ENCODE measurements at regions not wholly inside any gene's neighbourhood (a gene's known extent, or its start where the extent isn't known, plus 50 kb on each side); places are given as distances from the start of the nearest gene placed in this dataset.

- no peak for DNase-seq (ENCODE audit: low spot score)
- no peaks in the 10 kb centered on the region for H3K36me3 Mint-ChIP-seq (ENCODE audit: low read depth, unreplicated experiment)
- no peaks in the 10 kb centered on the region for H3K4me1 Mint-ChIP-seq (ENCODE audit: unreplicated experiment)
- peaks cover 2% of the 10 kb centered on the region for H3K27me3 Mint-ChIP-seq (ENCODE audit: unreplicated experiment)
- no peak for TF ChIP-seq CTCF (IDR thresholded peaks at IDR 0.05; ENCODE audit: unreplicated experiment)
- peaks cover 4% of the 10 kb centered on the region for H3K9me3 Mint-ChIP-seq (ENCODE audit: unreplicated experiment)
- H3K4me3 Mint-ChIP-seq (ENCODE audit: unreplicated experiment): no peak overlapping the region
- no peak overlapping the region for H3K27ac Mint-ChIP-seq (ENCODE audit: unreplicated experiment)
Measured at GRCh38 chr3:5270666-5271371, 83.3 kb downstream of the EDEM1 start.

GRCh38 chr3:5271372-5271683 is 83.8 kb downstream of the EDEM1 start:
- no peak for TF ChIP-seq CTCF (IDR thresholded peaks at IDR 0.05; ENCODE audit: unreplicated experiment)
- H3K9me3 Mint-ChIP-seq (ENCODE audit: unreplicated experiment): peaks cover 4% of the 10 kb centered on the region
- no peak overlapping the region for H3K4me3 Mint-ChIP-seq (ENCODE audit: unreplicated experiment)
- no peak for DNase-seq (ENCODE audit: low spot score)
- peaks cover 2% of the 10 kb centered on the region for H3K27me3 Mint-ChIP-seq (ENCODE audit: unreplicated experiment)
- H3K36me3 Mint-ChIP-seq (ENCODE audit: low read depth, unreplicated experiment): no peaks in the 10 kb centered on the region
- no peak overlapping the region for H3K27ac Mint-ChIP-seq (ENCODE audit: unreplicated experiment)
- no peaks in the 10 kb centered on the region for H3K4me1 Mint-ChIP-seq (ENCODE audit: unreplicated experiment)

- Mint-ChIP-seq H3K4me1 (ENCODE audit: unreplicated experiment) (no peaks in the 10 kb centered on the region), H3K4me3 (ENCODE audit: unreplicated experiment) (no peak overlapping the region)
- no peak for TF ChIP-seq CTCF (IDR thresholded peaks at IDR 0.05; ENCODE audit: unreplicated experiment)
Measured at GRCh38 chr3:5272387-5272786, 84.9 kb downstream of the EDEM1 start.

GRCh38 chr3:5274091-5274490 is 86.6 kb downstream of the EDEM1 start:
- no peak for DNase-seq (ENCODE audit: low spot score)
- no peaks in the 10 kb centered on the region for H3K4me1 Mint-ChIP-seq (ENCODE audit: unreplicated experiment)
- H3K9me3 Mint-ChIP-seq (ENCODE audit: unreplicated experiment): no peaks in the 10 kb centered on the region
- no peaks in the 10 kb centered on the region for H3K36me3 Mint-ChIP-seq (ENCODE audit: low read depth, unreplicated experiment)
- H3K4me3 Mint-ChIP-seq (ENCODE audit: unreplicated experiment): no peak overlapping the region
- peaks cover 2% of the 10 kb centered on the region for H3K27me3 Mint-ChIP-seq (ENCODE audit: unreplicated experiment)
- no peak for TF ChIP-seq CTCF (IDR thresholded peaks at IDR 0.05; ENCODE audit: unreplicated experiment)
- H3K27ac Mint-ChIP-seq (ENCODE audit: unreplicated experiment): no peak overlapping the region

More at GRCh38 chr3:5272387-5272786, 84.9 kb downstream of the EDEM1 start:
- no peaks in the 10 kb centered on the region for H3K36me3 Mint-ChIP-seq (ENCODE audit: low read depth, unreplicated experiment)
- H3K27me3 Mint-ChIP-seq (ENCODE audit: unreplicated experiment): peaks cover 2% of the 10 kb centered on the region
- no peak overlapping the region for H3K27ac Mint-ChIP-seq (ENCODE audit: unreplicated experiment)
- no peak for DNase-seq (ENCODE audit: low spot score)
- H3K9me3 Mint-ChIP-seq (ENCODE audit: unreplicated experiment): no peaks in the 10 kb centered on the region

- no peak overlapping the region for H3K27ac Mint-ChIP-seq (ENCODE audit: unreplicated experiment)
- H3K4me3 Mint-ChIP-seq (ENCODE audit: unreplicated experiment): no peak overlapping the region
- peaks cover 2% of the 10 kb centered on the region for H3K27me3 Mint-ChIP-seq (ENCODE audit: unreplicated experiment)
- no peaks in the 10 kb centered on the region for H3K9me3 Mint-ChIP-seq (ENCODE audit: unreplicated experiment)
- no peak for TF ChIP-seq CTCF (IDR thresholded peaks at IDR 0.05; ENCODE audit: unreplicated experiment)
- no peaks in the 10 kb centered on the region for H3K4me1 Mint-ChIP-seq (ENCODE audit: unreplicated experiment)
- no peak for DNase-seq (ENCODE audit: low spot score)
- no peaks in the 10 kb centered on the region for H3K36me3 Mint-ChIP-seq (ENCODE audit: low read depth, unreplicated experiment)
Measured at GRCh38 chr3:5275529-5275928, 88.0 kb downstream of the EDEM1 start.
